ENCODE measurements at regions not wholly inside any gene's neighbourhood (a gene's known extent, or its start where the extent isn't known, plus 50 kb on each side); places are given as distances from the start of the nearest gene placed in this dataset.

- ChIA-PET CTCF (interaction anchor here (0.6 kb wide), 1 partner anchor 237 kb away, joined by 3 read pairs; no protein-coding TSS in a partner anchor), POLR2A (no interaction called here)
- Histone ChIP-seq H3K9me3 (ENCODE audit: control insufficient read depth, insufficient read depth, low read depth, low read length) (no peaks in the 10 kb centered on the region), H3K4me1 (ENCODE audit: control insufficient read depth, insufficient read depth, low read length) (no peaks in the 10 kb centered on the region), H3K4me3 (ENCODE audit: low read depth, low read length) (no peak overlapping the region), H3K27ac (ENCODE audit: extremely low read depth, low read depth, low read length) (no peak overlapping the region), H3K36me3 (ENCODE audit: control insufficient read depth in 2 of 2, insufficient read depth in 1 of 2, low read length in 2 of 2) (no peaks in the 10 kb centered on the region)
- TF ChIP-seq RBAK (tag by site-specific recombination; IDR thresholded peaks at IDR 0.05): no peak
- TF ChIP-seq ZNF132 (tag by site-specific recombination; IDR thresholded peaks at IDR 0.05; ENCODE audit: borderline replicate concordance): no peak
- no peak for TF ChIP-seq ZNF169 (tag by site-specific recombination; IDR thresholded peaks at IDR 0.05)
- no peak for TF ChIP-seq ZNF138 (tag by site-specific recombination; IDR thresholded peaks at IDR 0.05; ENCODE audit: borderline replicate concordance)
- TF ChIP-seq INSM2 (tag by site-specific recombination; IDR thresholded peaks at IDR 0.05): no peak
- TF ChIP-seq ZNF19 (tag by site-specific recombination; IDR thresholded peaks at IDR 0.05; ENCODE audit: low read depth): no peak
- TF ChIP-seq ZNF704 (tag by site-specific recombination; IDR thresholded peaks at IDR 0.05): no peak
- no peak for TF ChIP-seq ZNF580 (tag by site-specific recombination; IDR thresholded peaks at IDR 0.05)
- TF ChIP-seq ZNF677 (tag by site-specific recombination; IDR thresholded peaks at IDR 0.05): no peak
- no peak for TF ChIP-seq ZNF10 (tag by site-specific recombination; IDR thresholded peaks at IDR 0.05)
- TF ChIP-seq PATZ1 (tag by site-specific recombination; IDR thresholded peaks at IDR 0.05): no peak
- TF ChIP-seq ZNF416 (tag by site-specific recombination; IDR thresholded peaks at IDR 0.05): no peak
- TF ChIP-seq ZNF610 (tag by site-specific recombination; IDR thresholded peaks at IDR 0.05; ENCODE audit: borderline replicate concordance): no peak
- no peak for TF ChIP-seq ZNF776 (tag by site-specific recombination; IDR thresholded peaks at IDR 0.05; ENCODE audit: borderline replicate concordance)
- no peak for TF ChIP-seq TRIM28 (IDR thresholded peaks at IDR 0.05; ENCODE audit: borderline replicate concordance, low read length)
- TF ChIP-seq ZNF645 (tag by site-specific recombination; IDR thresholded peaks at IDR 0.05): no peak
- no peak for TF ChIP-seq ZNF48 (tag by site-specific recombination; IDR thresholded peaks at IDR 0.05)
- no peak for TF ChIP-seq ZNF514 (tag by site-specific recombination; IDR thresholded peaks at IDR 0.05)
- TF ChIP-seq SP3 (tag by site-specific recombination; IDR thresholded peaks at IDR 0.05): no peak
These were observed 352.6 kb upstream of the CWC22 start for GRCh38 chr2:180359522-180360282.

- H3K4me1 ChIP-seq (ENCODE audit: control insufficient read depth, insufficient read depth, low read length): no peaks in the 10 kb centered on the region
- ChIA-PET CTCF (interaction anchor here (0.6 kb wide), 1 partner anchor 164 kb away, joined by 4 read pairs; no protein-coding TSS in a partner anchor), POLR2A (no interaction called here)
- no peaks in the 10 kb centered on the region for H3K36me3 ChIP-seq (ENCODE audit: control insufficient read depth in 2 of 2, insufficient read depth in 1 of 2, low read length in 2 of 2)
- no peak overlapping the region for H3K27ac ChIP-seq (ENCODE audit: extremely low read depth, low read depth, low read length)
- no peak overlapping the region for H3K4me3 ChIP-seq (ENCODE audit: low read depth, low read length)
- no peaks in the 10 kb centered on the region for H3K9me3 ChIP-seq (ENCODE audit: control insufficient read depth, insufficient read depth, low read depth, low read length)
- TF ChIP-seq KLF1 (tag by site-specific recombination; IDR thresholded peaks at IDR 0.05) (no peak), ZNF518A (tag by site-specific recombination; conservative IDR thresholded peaks at IDR 0.05; ENCODE audit: low read depth) (no peak), AEBP2 (tag by site-specific recombination; IDR thresholded peaks at IDR 0.05; ENCODE audit: borderline replicate concordance) (no peak)
These were observed 351.4 kb upstream of the CWC22 start for GRCh38 chr2:180358458-180358857.
